HG03108 (cell line): ENCODE measurements at regions not wholly inside any gene's neighbourhood (a gene's known extent, or its start where the extent isn't known, plus 50 kb on each side); places are given as distances from the start of the nearest gene placed in this dataset.

ENCODE experiments used
- ATAC-seq: cut with Tn5 transposase; IDR thresholded peaks from one replicate; pipeline ENCODE4 v1.9.1; 2021; ENCODE audit warnings: moderate library complexity; ENCODE audit not compliant: unreplicated experiment

GRCh38 chr2:5985536-5986385, 293.6 kb downstream of the SOX11 start:
- no peak for ATAC-seq

DNA sequence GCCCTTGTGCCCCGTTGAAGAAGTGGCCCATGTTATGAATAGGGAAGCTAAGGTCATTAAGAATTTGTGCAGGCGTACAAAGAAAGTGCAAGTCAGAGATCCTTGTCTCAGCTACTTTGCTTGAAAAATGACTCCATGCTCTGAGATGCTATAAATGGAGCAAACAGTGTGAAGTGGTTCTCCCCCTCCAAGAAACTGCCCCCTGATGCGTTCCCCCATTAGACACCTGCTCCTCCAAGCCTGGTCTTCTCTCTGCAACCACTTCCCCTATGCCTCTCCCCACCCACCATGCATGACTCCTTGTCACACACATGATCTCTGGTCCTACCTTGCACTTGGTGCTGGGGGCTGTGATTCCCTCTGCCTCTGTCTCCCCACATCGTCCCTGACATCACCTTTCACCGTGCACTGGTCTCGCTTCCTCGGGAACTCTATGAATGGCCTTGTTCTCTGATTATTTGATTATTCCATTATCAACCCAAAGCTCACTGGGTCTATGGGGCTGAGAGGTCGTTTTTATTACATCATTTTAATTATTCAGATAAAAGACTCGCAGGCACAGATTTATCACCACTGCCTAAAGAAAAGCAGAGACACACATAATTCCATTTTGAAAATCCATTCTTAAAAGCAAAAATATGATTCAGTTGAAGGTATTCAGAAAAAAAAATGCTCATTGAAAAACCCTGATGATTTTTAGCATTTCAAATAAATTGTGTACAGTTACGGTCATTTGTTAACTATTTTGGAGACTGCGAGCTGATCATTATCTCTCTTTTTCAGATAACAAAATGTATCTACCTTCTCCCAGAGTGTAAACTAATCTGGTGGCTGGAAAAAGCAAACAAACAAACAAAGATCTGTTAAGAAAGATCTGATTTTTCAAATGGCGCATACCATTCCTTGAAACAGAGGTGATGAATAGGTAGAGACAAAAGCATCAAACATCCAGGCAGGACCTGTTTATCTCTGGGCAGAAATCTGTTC, 294.9 kb downstream of the SOX11 start:
- ATAC-seq = no peak

DNA sequence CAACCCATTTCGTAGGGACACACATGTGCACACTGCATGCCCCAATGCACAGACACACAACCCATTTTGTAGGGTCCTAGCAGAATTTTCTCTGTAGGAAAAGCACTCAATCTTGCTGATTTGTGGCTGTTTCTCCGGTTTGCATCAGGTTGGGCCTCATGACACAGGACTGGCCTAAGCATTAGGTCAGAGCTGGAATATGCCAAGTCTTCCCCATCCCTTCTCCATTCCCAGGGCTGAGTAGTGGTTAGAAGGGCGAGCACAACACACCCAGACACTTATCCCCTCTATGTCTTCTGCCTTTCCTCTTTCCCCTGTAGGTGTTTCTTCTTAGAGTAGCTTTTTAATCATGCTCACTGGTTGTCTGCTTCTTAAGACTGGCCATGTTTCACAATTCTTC, 295.9 kb downstream of the SOX11 start:
- ATAC-seq = no peak

- no peak for ATAC-seq
Observed at GRCh38 chr2:5990086-5990485, 297.9 kb downstream of the SOX11 start.

DNA sequence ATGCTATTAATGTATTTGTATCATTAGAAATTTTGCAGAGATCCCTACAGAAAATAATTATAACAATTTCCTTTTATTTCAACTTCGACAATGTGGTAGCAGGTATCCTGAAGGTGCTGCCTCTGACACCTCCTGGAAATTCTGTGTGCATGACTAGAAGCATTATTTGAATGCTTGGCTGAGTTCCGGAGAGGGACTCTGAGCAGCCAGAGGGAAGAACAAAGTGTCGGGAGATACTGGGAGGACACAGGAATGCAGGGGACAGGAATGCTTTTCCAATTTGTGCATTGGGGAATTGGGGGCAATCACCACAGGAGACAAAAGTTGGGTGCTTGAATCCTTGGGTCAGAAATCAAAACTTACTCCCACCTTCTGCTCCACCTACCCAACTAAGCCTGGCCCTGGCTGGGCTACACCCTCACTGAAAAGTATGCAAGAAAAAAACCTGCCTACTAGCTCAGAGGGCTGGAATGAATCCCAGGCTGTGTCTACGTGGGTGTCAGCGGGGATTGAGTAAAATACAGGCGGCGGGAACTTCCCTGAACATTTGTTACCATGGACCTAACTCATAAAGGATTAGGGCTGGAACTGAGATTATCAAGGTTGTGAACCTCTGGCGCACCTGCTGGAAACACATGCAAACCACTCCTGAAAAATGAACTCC, 299.3 kb downstream of the SOX11 start:
- no peak for ATAC-seq

DNA sequence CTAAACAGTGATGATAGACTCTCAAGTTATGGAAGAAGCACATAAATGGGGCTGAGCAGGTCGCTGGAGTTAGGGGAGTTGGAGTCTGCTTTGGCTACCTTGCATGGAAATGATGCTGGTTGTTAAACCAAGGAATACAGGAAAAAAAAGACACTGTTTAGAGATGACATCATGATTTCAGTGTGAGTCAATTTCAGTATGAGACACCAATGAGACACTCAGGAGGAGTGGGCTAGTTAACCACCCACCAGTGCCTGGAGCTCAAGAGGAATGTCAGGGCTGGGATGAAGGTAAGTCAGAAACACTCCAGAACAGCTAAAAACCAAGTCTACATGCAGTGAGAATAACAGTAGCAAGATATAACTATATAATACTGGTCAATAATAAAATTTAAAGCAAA, 303.6 kb downstream of the SOX11 start:
- no peak for ATAC-seq

- no peak for ATAC-seq
Observed at GRCh38 chr2:6008186-6008585, 316.0 kb downstream of the SOX11 start.

- ATAC-seq = no peak
Observed at GRCh38 chr2:6008726-6009125, 316.5 kb downstream of the SOX11 start.

DNA sequence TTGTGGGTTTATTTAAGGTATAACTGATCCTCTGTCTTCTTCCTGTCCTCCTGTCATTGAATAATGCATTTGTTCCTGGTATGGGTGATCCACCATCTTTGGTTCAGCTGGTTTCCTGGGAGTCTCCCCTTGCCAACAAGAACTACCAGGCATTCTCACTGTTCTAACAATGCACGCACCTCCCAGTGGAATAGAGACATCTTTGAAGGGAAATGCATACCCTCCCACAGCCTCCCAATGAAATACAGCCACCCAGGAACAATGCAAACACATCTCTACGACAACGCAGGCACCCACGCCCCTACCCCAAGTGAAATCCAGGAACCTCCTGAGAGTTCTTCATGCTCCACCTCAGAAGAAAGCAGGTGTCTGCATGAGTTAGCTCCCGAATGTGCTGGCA, 318.0 kb downstream of the SOX11 start:
- no peak for ATAC-seq

DNA sequence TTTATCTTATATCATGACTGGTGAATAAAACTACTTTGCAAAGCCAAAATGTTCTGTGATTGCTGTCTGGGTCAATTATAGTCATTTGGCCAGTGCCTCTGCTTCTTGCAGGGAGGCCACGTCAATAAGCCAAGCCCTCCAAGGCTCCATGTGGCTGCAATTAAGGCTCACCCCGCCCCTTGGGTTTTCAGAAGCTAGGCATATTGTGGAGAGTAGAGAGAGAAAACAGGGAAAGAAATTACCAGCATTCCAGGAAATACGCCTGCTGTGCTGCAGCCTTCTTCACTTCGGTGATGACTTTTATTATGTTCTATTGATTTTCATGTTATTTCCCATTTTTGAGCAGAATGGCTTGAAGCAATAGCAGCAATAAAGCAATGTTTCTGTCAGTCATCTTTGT, 319.7 kb downstream of the SOX11 start:
- ATAC-seq = no peak

DNA sequence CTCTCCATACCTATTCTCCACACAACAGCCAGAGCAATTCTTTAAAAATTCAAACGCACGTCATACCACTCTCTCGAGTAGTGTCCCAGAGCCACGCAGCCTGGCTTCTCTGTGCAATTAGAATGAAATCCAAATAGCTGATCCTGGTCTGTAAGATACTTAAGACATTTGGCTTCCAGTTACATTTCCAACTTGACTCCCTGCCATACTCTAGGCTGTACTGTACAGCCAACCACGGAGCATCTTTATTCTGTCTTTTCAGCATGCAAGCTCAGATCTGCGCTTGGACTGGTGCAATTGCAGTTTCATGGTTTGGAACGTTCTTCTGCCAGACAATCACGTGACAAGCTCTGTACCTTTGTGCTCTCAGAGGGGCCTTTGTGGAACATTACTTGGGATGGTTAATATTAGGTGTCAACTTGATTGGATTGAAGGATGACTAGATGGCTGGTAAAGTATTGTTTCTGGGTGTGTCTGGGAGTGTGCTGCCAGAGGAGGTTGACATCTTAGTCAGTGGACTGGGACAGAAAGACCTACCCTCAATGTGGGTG, 325.6 kb downstream of the SOX11 start:
- no peak for ATAC-seq

GRCh38 chr2:6024229-6024628, 332.0 kb downstream of the SOX11 start:
- ATAC-seq = no peak

DNA sequence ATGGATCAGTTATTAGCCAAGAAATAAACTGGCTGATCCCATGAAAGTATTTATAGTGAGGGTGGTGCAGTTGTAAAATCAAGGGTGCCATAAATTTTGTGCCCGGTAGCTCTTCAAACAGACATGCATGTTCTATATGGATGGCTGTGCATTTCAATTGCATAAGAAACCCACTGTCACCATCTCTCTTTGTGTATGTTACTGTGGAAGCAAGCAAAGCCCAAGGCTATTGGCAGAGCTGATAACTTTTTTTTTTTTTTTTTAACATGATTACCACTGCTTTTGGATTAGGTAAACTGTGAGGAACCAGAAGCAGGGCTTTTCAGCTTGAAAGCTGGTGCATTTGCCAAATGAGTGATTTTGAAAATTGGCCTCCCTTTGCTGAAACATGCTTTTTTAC, 332.6 kb downstream of the SOX11 start:
- ATAC-seq = no peak

- ATAC-seq = no peak
Observed at GRCh38 chr2:6025391-6025790, 333.2 kb downstream of the SOX11 start.

- ATAC-seq = no peak
Observed at GRCh38 chr2:6027066-6027465, 334.9 kb downstream of the SOX11 start.

DNA sequence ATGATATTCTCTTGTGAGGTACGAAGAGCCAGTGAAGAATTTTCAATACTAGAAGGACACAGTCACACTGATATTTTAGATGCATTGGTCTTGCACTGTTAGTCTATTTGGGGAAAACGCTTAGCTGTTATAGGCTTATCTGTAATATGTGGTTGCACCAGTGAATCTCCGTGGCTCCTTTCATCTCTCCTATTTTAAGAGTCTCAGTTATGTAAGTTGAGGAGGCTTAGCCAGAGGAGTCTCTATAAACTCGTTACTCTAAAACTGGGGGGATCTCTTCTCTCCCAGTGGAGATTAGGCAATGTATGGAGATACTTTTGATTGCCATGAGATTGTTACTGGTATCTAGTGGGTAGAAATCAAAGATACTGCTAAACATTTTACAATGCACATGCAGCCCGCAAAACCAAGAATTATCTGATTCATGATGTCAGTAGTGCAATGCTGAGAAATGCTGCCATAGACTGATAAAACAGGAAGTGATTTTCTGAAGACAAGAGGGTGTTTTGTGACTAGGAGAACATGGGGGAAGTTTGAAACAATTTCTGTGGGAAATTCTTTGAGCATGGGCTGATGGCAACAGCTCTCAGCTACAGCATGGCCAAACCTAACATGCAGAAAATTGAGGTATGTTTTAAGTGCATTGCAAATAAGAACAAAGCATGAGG, 339.1 kb downstream of the SOX11 start:
- no peak for ATAC-seq

DNA sequence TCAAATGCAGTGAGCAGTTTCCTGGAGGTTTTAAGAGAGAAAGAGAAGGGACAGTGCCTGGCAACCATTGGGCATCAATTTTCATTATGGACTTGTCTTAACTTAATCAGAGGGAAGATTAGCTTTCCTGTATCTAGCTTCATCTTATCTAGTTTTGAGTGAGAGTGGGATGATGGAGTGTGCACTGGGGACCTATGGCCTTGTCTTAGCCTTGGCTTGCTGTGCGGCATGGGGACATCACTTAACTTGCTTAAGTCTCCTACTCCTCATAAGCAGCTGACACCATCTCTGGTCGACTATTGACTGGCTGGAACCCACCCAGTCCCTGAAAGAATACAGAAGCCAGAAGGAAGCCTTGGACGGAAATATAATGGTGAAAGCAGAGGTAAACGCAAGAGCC, 344.0 kb downstream of the SOX11 start:
- no peak for ATAC-seq

DNA sequence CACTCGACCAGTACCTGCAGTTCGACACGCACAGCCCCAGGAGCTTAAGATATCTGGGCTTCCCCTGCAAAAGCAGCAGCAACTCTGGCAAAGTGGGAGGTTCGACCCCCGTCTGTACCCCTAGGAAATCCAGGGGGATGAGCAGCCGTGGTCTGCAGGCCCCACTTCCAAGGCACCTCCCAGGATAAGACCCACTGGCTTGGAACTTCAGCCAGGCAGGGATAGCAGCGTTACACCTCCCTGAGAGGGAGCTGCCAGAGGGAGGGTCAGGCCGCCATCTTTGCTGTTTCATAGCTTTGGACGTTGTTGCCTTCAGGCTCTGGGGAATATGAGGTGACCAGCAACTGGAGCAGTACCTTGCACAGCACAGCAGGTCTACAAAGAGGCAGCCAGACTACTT, 351.1 kb downstream of the SOX11 start:
- ATAC-seq = no peak

- no peak for ATAC-seq
Observed at GRCh38 chr2:6052649-6053048, 360.5 kb downstream of the SOX11 start.

DNA sequence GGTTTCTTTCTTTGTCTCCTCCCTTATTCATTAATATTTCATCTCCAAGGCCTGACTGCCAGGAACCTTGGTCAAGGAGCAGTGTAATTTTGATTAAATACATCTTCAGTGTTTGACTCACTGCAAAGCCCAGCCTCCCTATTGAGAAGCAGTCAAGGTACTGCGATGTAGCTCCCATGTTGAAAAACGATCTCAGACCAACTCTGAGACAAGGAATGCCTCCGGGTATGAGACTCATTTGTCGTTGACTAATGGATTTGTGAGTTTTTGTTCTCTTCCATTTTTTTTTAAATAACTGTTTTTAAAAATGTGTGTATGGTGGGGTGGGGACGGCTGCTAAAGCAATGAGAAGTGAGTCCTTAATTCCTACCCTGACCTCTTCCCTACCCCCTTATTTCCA, 361.6 kb downstream of the SOX11 start:
- no peak for ATAC-seq
